HCT116 (cell line): ENCODE measurements at regions not wholly inside any gene's neighbourhood (a gene's known extent, or its start where the extent isn't known, plus 50 kb on each side); places are given as distances from the start of the nearest gene placed in this dataset.
A peak's percentile ranks its signal among the peaks of the same experiment; 100 is the strongest.

Experiments used
- ATAC-seq: fragments of 200-7000 bp; cut with Tn5 transposase; 2 replicates; pipeline ENCODE4 v1.9.1; 2020; ENCODE audit warnings: mild to moderate bottlenecking, moderate library complexity
- BruUV-seq: library from RNA; stranded (reverse); fragments of 400-500 nt; replicated peaks from 2 replicates; lab custom pipeline; 2021; lab: Mats Ljungman, UMichigan
- CTCF ChIA-PET: fragments of 300-600 bp; sonication (Branson Sonifier 250); formaldehyde crosslinking; loops from one replicate; lab custom pipeline; 2021; ENCODE audit warnings: antibody characterized with exemption; lab: Charles Lee
- POLR2A ChIA-PET: fragments of 300-600, 350-600 bp; sonication (Branson Sonifier 250); formaldehyde crosslinking; loops from one replicate; lab custom pipeline; 2021; ENCODE audit warnings: antibody characterized with exemption; lab: Charles Lee
- RAD21 ChIA-PET, 2 experiments: fragments of 300-600 bp; sonication (Branson Sonifier 250); formaldehyde crosslinking; loops; one replicate each; lab custom pipeline; 2023; ENCODE audit warnings: low total read pairs in 2 of 2; ENCODE audit not compliant: uncharacterized antibody in 2 of 2, unreplicated experiment in 2 of 2, low non-redundant PET in 1 of 2; lab: Charles Lee
- DNase-seq: peaks from one replicate; pipeline ENCODE4 v3.0.0-alpha.2; 2010; ENCODE audit warnings: low read depth, low spot score
- H2AFZ ChIP-seq: fragments of 200-600 bp; shearing (Covaris generic), sonication (generic); 2 replicates; pipeline ENCODE4 v1.6.1; 2017; ENCODE audit warnings: low read depth, mixed run types, mixed read lengths, antibody characterized with exemption, low read length; ENCODE audit not compliant: poor library complexity, severe bottlenecking
- H3K27ac ChIP-seq: 2 replicates; pipeline ENCODE4 v1.5.1; 2012; ENCODE audit warnings: low read depth, low read length
- H3K27me3 ChIP-seq: fragments of 200-600 bp; sonication (generic); 2 replicates; pipeline ENCODE4 v1.6.1; 2016; ENCODE audit warnings: mixed run types, low read length, mixed read lengths; ENCODE audit not compliant: insufficient read depth
- H3K36me3 ChIP-seq, 2 experiments: fragments of 200-500 bp in 1 of 2; fragments of 200-600 bp in 1 of 2; sonication (Bioruptor generic) in 1 of 2; sonication (generic) in 1 of 2; 2 replicates each; pipeline versions ENCODE4 v1.5.1 to v1.6.1; 2014 to 2016; ENCODE audit warnings: low read length in 2 of 2, inconsistent platforms in 1 of 2, mixed read lengths in 1 of 2, mixed run types in 1 of 2; ENCODE audit not compliant: insufficient read depth in 2 of 2, control insufficient read depth in 1 of 2
- H3K4me1 ChIP-seq, 2 experiments: fragments of 200-600 bp in 1 of 2; sonication (generic) in 1 of 2; 2 replicates each; pipeline versions ENCODE4 v1.5.1 to v1.6.1; 2012 to 2017; ENCODE audit warnings: low read length in 2 of 2, inconsistent platforms in 1 of 2, mild to moderate bottlenecking in 1 of 2, mixed read lengths in 1 of 2, mixed run types in 1 of 2, moderate library complexity in 1 of 2; ENCODE audit not compliant: insufficient read depth in 2 of 2, control insufficient read depth in 1 of 2
- H3K4me2 ChIP-seq: fragments of 200-600 bp; sonication (generic); 2 replicates; pipeline ENCODE4 v1.6.1; 2017; ENCODE audit warnings: mixed run types, low read length, mixed read lengths
- H3K4me3 ChIP-seq, 2 experiments: fragments of 200-600 bp in 1 of 2; sonication (generic) in 1 of 2; replicated peaks in 1 of 2; 2 replicates each; pipeline ENCODE4 v1.5.1; 2011 to 2016; ENCODE audit warnings: low read length in 2 of 2, control low read depth in 1 of 2, low read depth in 1 of 2, mild to moderate bottlenecking in 1 of 2, mixed read lengths in 1 of 2, mixed run types in 1 of 2
- H3K79me2 ChIP-seq: fragments of 200-600 bp; sonication (generic); 2 replicates; pipeline ENCODE4 v1.6.1; 2017; ENCODE audit warnings: mild to moderate bottlenecking, mixed run types, low read length, moderate library complexity, mixed read lengths; ENCODE audit not compliant: insufficient read depth
- H3K9ac ChIP-seq: fragments of 200-600 bp; sonication (generic); 2 replicates; pipeline ENCODE4 v1.6.1; 2016; ENCODE audit warnings: low read length, mixed read lengths
- H3K9me2 ChIP-seq: fragments of 200-600 bp; sonication (generic), shearing (Covaris generic); 2 replicates; pipeline ENCODE4 v1.6.1; 2017; ENCODE audit warnings: mixed run types, mild to moderate bottlenecking, moderate library complexity; ENCODE audit not compliant: insufficient read depth
- H3K9me3 ChIP-seq, 2 experiments: fragments of 200-500 bp in 1 of 2; fragments of 200-600 bp in 1 of 2; sonication (Bioruptor generic) in 1 of 2; sonication (generic) in 1 of 2; 2 replicates each; pipeline ENCODE4 v1.6.1; 2014 to 2017; ENCODE audit warnings: low read length in 2 of 2, mixed read lengths in 2 of 2, inconsistent platforms in 1 of 2, low read depth in 1 of 2, mild to moderate bottlenecking in 1 of 2, mixed run types in 1 of 2, moderate library complexity in 1 of 2; ENCODE audit not compliant: control insufficient read depth in 1 of 2, insufficient read depth in 1 of 2
- H4K20me1 ChIP-seq: fragments of 200-600 bp; sonication (generic), shearing (Covaris generic); 2 replicates; pipeline ENCODE4 v1.6.1; 2017; ENCODE audit warnings: mixed run types, mild to moderate bottlenecking, moderate library complexity; ENCODE audit not compliant: insufficient read depth
- EGR1 ChIP-seq: IDR thresholded peaks from 2 replicates; pipeline ENCODE4 v1.6.1; 2012; ENCODE audit warnings: low read depth
- JUND ChIP-seq: IDR thresholded peaks from 2 replicates; pipeline ENCODE4 v1.6.1; 2012
- POLR2A ChIP-seq: IDR thresholded peaks from 2 replicates; pipeline ENCODE4 v1.7.0; 2011; ENCODE audit warnings: borderline replicate concordance; ENCODE audit not compliant: insufficient read depth, insufficient read length; ENCODE audit errors: extremely low read depth
- RAD21 ChIP-seq: IDR thresholded peaks from 2 replicates; pipeline ENCODE4 v1.6.1; 2012; ENCODE audit warnings: low read depth, mild to moderate bottlenecking
- SRF ChIP-seq: IDR thresholded peaks from 2 replicates; pipeline ENCODE4 v1.6.1; 2012; ENCODE audit warnings: low read depth
- ZNF274 ChIP-seq: fragments of 200-500 bp; sonication (Bioruptor generic); IDR thresholded peaks from 2 replicates; pipeline ENCODE4 v1.6.1; 2014; ENCODE audit warnings: mild to moderate bottlenecking, low read depth, low read length, inconsistent platforms
- intact Hi-C: fragments of 100-400 bp; cut with micrococcal nuclease; formaldehyde crosslinking; loops from 2 replicates; pipeline ENCODE4 v1.10.0; 2022
- TF ChIP-seq, protein P1 (sequence below), 3 experiments: fragments of 200-600 bp in 1 of 3; sonication (generic) in 1 of 3; IDR thresholded peaks in 2 of 3; conservative IDR thresholded peaks in 1 of 3; 2 replicates each; pipeline ENCODE4 v1.5.1; 2012 to 2017; ENCODE audit warnings: low read depth in 2 of 3, low read length in 2 of 3, antibody characterized with exemption in 1 of 3, borderline replicate concordance in 1 of 3, control low read depth in 1 of 3, mild to moderate bottlenecking in 1 of 3, mixed read lengths in 1 of 3, mixed run types in 1 of 3, moderate library complexity in 1 of 3; ENCODE audit not compliant: insufficient read depth in 1 of 3
- TF ChIP-seq, protein P2 (sequence below): IDR thresholded peaks from 2 replicates; pipeline ENCODE4 v1.6.1; 2011; ENCODE audit warnings: mild to moderate bottlenecking, low read length, moderate library complexity; ENCODE audit not compliant: insufficient replicate concordance; ENCODE audit errors: extremely low read depth

DNA sequence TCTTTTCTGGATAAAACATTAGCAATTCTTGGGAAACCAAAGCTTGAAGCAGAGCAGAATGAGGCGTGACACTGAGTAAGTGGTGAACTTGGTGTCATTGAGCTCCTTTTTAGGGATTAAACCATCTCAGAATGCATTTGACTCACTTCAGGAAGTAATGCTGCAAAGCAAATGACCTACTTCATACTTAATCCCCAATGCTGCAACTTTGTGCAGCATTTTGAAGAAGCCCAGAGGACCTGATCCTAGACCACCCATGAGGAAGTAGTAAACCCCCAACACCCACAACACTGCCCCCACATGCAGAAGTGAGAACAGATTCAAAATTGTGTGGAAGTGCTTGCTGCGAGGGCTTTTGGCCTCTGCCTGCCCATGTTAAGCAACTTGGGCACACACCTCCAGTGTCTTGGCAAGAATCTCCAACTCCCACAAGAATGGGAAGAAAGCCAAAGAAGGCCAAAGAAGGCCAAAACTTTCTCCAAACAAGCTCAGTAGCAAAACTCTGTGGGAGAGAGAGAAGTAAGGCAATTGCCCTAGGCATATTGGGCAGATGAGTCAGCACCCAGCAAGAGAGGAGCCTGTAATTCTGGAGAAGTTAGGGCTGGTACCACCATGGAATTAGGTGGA, 69.2 kb upstream of the ETV6 start (continued):
- no peak for TF ChIP-seq ZNF274
- TF ChIP-seq POLR2A = no peak

DNA sequence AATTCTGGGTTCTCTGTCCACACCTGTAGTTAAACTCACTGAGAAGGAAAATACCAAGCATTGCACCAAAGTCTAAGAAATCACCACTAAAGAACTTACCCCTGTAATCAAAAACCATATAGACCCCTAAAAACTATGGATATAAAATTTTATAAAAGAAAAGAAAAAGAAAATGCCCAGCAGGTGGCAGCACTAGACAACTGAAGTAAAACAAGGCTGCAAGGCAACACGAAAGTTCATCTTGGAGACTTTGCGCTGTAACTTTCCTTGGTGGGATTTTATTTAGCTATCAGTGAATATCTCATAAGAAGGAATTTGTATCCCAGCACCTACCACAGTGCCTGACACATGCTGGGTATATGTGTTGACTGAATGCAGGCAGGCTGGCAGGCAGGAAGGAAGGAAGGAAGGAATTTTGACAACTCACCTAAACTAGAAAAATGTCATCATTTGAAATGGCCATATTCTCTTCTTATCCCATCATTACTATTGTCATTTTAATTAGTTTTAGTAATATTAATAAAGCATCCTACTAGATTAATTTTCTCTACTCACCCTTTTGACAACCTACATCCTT, 68.2 kb upstream of the ETV6 start:
- H2AFZ ChIP-seq = no peak overlapping the region
- POLR2A ChIA-PET = interaction anchor here (2.6 kb wide), 1 partner anchor 452 kb away, joined by 8 read pairs; no protein-coding TSS in a partner anchor
- BruUV-seq = no TSS peak
- intact Hi-C loops = loop anchor here (1.0 to 10.0 kb wide), 4 partner anchors 314 to 1124 kb away; no protein-coding TSS in a partner anchor
- no peaks in the 10 kb centered on the region for H3K36me3 ChIP-seq
- peak; percentile 46 for DNase-seq
- ATAC-seq = peak; percentile 38; the same call in 1 of the 2 replicates
- no peak overlapping the region for H3K4me2 ChIP-seq
- TF ChIP-seq SRF = no peak
- no peak for TF ChIP-seq EGR1
- TF ChIP-seq RAD21 = peak; percentile 86
- TF ChIP-seq, protein P1, sequence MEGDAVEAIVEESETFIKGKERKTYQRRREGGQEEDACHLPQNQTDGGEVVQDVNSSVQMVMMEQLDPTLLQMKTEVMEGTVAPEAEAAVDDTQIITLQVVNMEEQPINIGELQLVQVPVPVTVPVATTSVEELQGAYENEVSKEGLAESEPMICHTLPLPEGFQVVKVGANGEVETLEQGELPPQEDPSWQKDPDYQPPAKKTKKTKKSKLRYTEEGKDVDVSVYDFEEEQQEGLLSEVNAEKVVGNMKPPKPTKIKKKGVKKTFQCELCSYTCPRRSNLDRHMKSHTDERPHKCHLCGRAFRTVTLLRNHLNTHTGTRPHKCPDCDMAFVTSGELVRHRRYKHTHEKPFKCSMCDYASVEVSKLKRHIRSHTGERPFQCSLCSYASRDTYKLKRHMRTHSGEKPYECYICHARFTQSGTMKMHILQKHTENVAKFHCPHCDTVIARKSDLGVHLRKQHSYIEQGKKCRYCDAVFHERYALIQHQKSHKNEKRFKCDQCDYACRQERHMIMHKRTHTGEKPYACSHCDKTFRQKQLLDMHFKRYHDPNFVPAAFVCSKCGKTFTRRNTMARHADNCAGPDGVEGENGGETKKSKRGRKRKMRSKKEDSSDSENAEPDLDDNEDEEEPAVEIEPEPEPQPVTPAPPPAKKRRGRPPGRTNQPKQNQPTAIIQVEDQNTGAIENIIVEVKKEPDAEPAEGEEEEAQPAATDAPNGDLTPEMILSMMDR (IDR thresholded peaks at IDR 0.05 in 2 of 3, conservative IDR thresholded peaks at IDR 0.05 in 1 of 3; ENCODE audit: borderline replicate concordance in 1 of 3, insufficient read depth in 1 of 3, low read depth in 2 of 3, low read length in 2 of 3) = peak; percentile 18 to 80 (median 55); a peak in 4 of 6 replicates
- no peak for TF ChIP-seq JUND
- TF ChIP-seq, protein P2, sequence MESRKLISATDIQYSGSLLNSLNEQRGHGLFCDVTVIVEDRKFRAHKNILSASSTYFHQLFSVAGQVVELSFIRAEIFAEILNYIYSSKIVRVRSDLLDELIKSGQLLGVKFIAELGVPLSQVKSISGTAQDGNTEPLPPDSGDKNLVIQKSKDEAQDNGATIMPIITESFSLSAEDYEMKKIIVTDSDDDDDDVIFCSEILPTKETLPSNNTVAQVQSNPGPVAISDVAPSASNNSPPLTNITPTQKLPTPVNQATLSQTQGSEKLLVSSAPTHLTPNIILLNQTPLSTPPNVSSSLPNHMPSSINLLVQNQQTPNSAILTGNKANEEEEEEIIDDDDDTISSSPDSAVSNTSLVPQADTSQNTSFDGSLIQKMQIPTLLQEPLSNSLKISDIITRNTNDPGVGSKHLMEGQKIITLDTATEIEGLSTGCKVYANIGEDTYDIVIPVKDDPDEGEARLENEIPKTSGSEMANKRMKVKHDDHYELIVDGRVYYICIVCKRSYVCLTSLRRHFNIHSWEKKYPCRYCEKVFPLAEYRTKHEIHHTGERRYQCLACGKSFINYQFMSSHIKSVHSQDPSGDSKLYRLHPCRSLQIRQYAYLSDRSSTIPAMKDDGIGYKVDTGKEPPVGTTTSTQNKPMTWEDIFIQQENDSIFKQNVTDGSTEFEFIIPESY = no peak
- no peak overlapping the region for H3K9ac ChIP-seq
- RAD21 ChIA-PET = interaction anchor here (0.6 to 2.2 kb wide), 3 partner anchors 452 to 477 kb away, joined by 3 to 8 read pairs (median 4); no protein-coding TSS in a partner anchor
- H3K4me3 ChIP-seq = no peak overlapping the region
- no peak overlapping the region for H3K27ac ChIP-seq
- H3K79me2 ChIP-seq = no peaks in the 10 kb centered on the region
- H3K9me3 ChIP-seq = no peaks in the 10 kb centered on the region
- CTCF ChIA-PET = interaction anchor here (1.3 to 6.1 kb wide), 4 partner anchors 311 to 458 kb away, joined by 3 to 88 read pairs (median 14); no protein-coding TSS in a partner anchor
- no peaks in the 10 kb centered on the region for H4K20me1 ChIP-seq
- H3K9me2 ChIP-seq = no peaks in the 10 kb centered on the region
- peaks cover 22% of the 10 kb centered on the region for H3K27me3 ChIP-seq
- peaks cover 0 to 2% of the 10 kb centered on the region in 2 experiments; a peak in 2 of 4 replicates for H3K4me1 ChIP-seq
